ENCODE measurements at regions not wholly inside any gene's neighbourhood (a gene's known extent, or its start where the extent isn't known, plus 50 kb on each side); places are given as distances from the start of the nearest gene placed in this dataset.

GRCh38 chr15:101590785-101591184, 61.4 kb downstream of the TM2D3 start:
- Histone ChIP-seq H3K4me3 (ENCODE audit: low read depth, low read length, poor library complexity, severe bottlenecking) (no peak overlapping the region), H3K4me1 (ENCODE audit: insufficient read depth, low read length, poor library complexity, severe bottlenecking) (no peaks in the 10 kb centered on the region), H4K20me1 (ENCODE audit: insufficient read depth, low read length) (no peaks in the 10 kb centered on the region), H3K9me3 (ENCODE audit: low read length) (no peaks in the 10 kb centered on the region), H2AFZ (ENCODE audit: low read length) (no peak overlapping the region), H3K9me2 (ENCODE audit: insufficient read depth, low read length) (no peaks in the 10 kb centered on the region), H3K36me3 (ENCODE audit: insufficient read depth, low read length) (no peaks in the 10 kb centered on the region), H3K27ac (ENCODE audit: low read depth, low read length, poor library complexity, severe bottlenecking) (no peak overlapping the region), H3K4me2 (ENCODE audit: low read length) (no peak overlapping the region), H3K79me2 (ENCODE audit: insufficient read depth, low read depth, low read length) (no peaks in the 10 kb centered on the region)
- no TSS peak for BruUV-seq (replicated peaks)
- CTCF ChIA-PET (ENCODE audit: unreplicated experiment): no interaction called here
- POLR2A ChIA-PET: interaction anchor here (0.6 kb wide), 1 partner anchor 67 kb away, joined by 7 read pairs; no protein-coding TSS in a partner anchor
- DNase-seq (ENCODE audit: low spot score): no peak
- intact Hi-C loops (cut with micrococcal nuclease; ENCODE audit: unreplicated experiment): no loop called here
- TF ChIP-seq CTCF (conservative IDR thresholded peaks at IDR 0.05; ENCODE audit: low read length) (no peak), EZH2phosphoT487 (IDR thresholded peaks at IDR 0.05; ENCODE audit: borderline replicate concordance, low read depth, low read length) (no peak)

- DNase-seq (ENCODE audit: low spot score): no peak
- intact Hi-C loops (cut with micrococcal nuclease; ENCODE audit: unreplicated experiment): no loop called here
- Histone ChIP-seq H3K9me2 (ENCODE audit: insufficient read depth, low read length) (no peaks in the 10 kb centered on the region), H2AFZ (ENCODE audit: low read length) (no peak overlapping the region), H3K4me3 (ENCODE audit: low read depth, low read length, poor library complexity, severe bottlenecking) (no peak overlapping the region), H3K4me2 (ENCODE audit: low read length) (no peak overlapping the region), H3K9me3 (ENCODE audit: low read length) (0 out of 2 replicates have a peak, but pooled peaks cover 9% of the 10 kb centered on the region), H3K27ac (ENCODE audit: low read depth, low read length, poor library complexity, severe bottlenecking) (no peak overlapping the region), H4K20me1 (ENCODE audit: insufficient read depth, low read length) (no peaks in the 10 kb centered on the region), H3K4me1 (ENCODE audit: insufficient read depth, low read length, poor library complexity, severe bottlenecking) (no peaks in the 10 kb centered on the region), H3K36me3 (ENCODE audit: insufficient read depth, low read length) (no peaks in the 10 kb centered on the region), H3K79me2 (ENCODE audit: insufficient read depth, low read depth, low read length) (no peaks in the 10 kb centered on the region)
- no TSS peak for BruUV-seq (replicated peaks)
- CTCF ChIA-PET (ENCODE audit: unreplicated experiment): no interaction called here
- POLR2A ChIA-PET: no interaction called here
- no peak for TF ChIP-seq CTCF (conservative IDR thresholded peaks at IDR 0.05; ENCODE audit: low read length)
These were observed 68.9 kb downstream of the TM2D3 start for GRCh38 chr15:101583284-101583683.

- no peak overlapping the region for H3K4me2 ChIP-seq (ENCODE audit: low read length)
- H2AFZ ChIP-seq (ENCODE audit: low read length): no peak overlapping the region
- POLR2A ChIA-PET: no interaction called here
- no TSS peak for BruUV-seq (replicated peaks)
- no peak for DNase-seq (ENCODE audit: low spot score)
- no peaks in the 10 kb centered on the region for H4K20me1 ChIP-seq (ENCODE audit: insufficient read depth, low read length)
- H3K9me3 ChIP-seq (ENCODE audit: low read length): 0 out of 2 replicates have a peak, but pooled peaks cover 8% of the 10 kb centered on the region
- H3K9me2 ChIP-seq (ENCODE audit: insufficient read depth, low read length): no peaks in the 10 kb centered on the region
- H3K79me2 ChIP-seq (ENCODE audit: insufficient read depth, low read depth, low read length): no peaks in the 10 kb centered on the region
- H3K4me1 ChIP-seq (ENCODE audit: insufficient read depth, low read length, poor library complexity, severe bottlenecking): no peaks in the 10 kb centered on the region
- intact Hi-C loops (cut with micrococcal nuclease; ENCODE audit: unreplicated experiment): no loop called here
- CTCF ChIA-PET (ENCODE audit: unreplicated experiment): no interaction called here
- H3K4me3 ChIP-seq (ENCODE audit: low read depth, low read length, poor library complexity, severe bottlenecking): no peak overlapping the region
- TF ChIP-seq EZH2phosphoT487 (IDR thresholded peaks at IDR 0.05; ENCODE audit: borderline replicate concordance, low read depth, low read length) (no peak), CTCF (conservative IDR thresholded peaks at IDR 0.05; ENCODE audit: low read length) (no peak)
- no peak overlapping the region for H3K27ac ChIP-seq (ENCODE audit: low read depth, low read length, poor library complexity, severe bottlenecking)
- no peaks in the 10 kb centered on the region for H3K36me3 ChIP-seq (ENCODE audit: insufficient read depth, low read length)
These were observed 71.8 kb downstream of the TM2D3 start for GRCh38 chr15:101580431-101580830.
